Neural cell (in vitro differentiated cells): ENCODE measurements at regions not wholly inside any gene's neighbourhood (a gene's known extent, or its start where the extent isn't known, plus 50 kb on each side); places are given as distances from the start of the nearest gene placed in this dataset.

Experiments used
- CTCF ChIP-seq: fragments of 450-650 bp; IDR thresholded peaks from 2 replicates; pipeline ENCODE4 v1.5.1; 2014; ENCODE audit warnings: antibody characterized with exemption, mild to moderate bottlenecking, moderate library complexity; ENCODE audit not compliant: poor library complexity, severe bottlenecking
- POLR2AphosphoS5 ChIP-seq: IDR thresholded peaks from 2 replicates; pipeline ENCODE4 v1.6.1; 2012
- RAD21 ChIP-seq: fragments of 450-650 bp; conservative IDR thresholded peaks from 2 replicates; pipeline ENCODE4 v1.6.1; 2014; ENCODE audit warnings: antibody characterized with exemption, mild to moderate bottlenecking, moderate library complexity

GRCh38 chr7:50152486-50152885 is 59.4 kb upstream of the ZPBP start:
- TF ChIP-seq RAD21 (no peak), CTCF (no peak), POLR2AphosphoS5 (no peak)
